GM19452 (cell line): ENCODE measurements at regions not wholly inside any gene's neighbourhood (a gene's known extent, or its start where the extent isn't known, plus 50 kb on each side); places are given as distances from the start of the nearest gene placed in this dataset.
"Not testable (repeated sequence)": the region's sequence is repeated elsewhere in the genome, so short reads cannot be mapped to it uniquely, and the experiment has no call there.

Source experiments
- ATAC-seq: cut with Tn5 transposase; IDR thresholded peaks from one replicate; pipeline ENCODE4 v1.9.1; 2021; ENCODE audit not compliant: unreplicated experiment

DNA sequence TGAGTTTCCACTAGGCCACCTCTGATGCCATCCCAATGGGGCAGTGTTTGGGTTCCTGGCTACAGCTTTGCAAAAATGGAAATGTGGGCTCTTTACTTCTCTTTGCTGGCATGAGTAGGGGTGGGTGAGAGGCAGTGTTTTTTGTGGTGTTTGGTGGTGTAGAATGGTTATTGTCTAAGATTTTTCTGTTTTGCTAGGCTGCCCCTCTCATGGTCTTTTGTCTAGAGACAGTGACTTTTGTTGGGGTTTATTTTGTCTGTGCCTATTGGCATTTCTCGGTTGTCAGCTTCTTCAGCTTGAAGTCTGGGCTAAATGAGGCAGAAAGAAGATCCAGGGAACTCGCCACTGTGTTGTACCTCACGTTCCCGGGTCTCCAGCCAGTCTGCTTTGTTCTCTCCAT lies 112.1 kb downstream of the CENPF start:
- ATAC-seq, result no peak

DNA sequence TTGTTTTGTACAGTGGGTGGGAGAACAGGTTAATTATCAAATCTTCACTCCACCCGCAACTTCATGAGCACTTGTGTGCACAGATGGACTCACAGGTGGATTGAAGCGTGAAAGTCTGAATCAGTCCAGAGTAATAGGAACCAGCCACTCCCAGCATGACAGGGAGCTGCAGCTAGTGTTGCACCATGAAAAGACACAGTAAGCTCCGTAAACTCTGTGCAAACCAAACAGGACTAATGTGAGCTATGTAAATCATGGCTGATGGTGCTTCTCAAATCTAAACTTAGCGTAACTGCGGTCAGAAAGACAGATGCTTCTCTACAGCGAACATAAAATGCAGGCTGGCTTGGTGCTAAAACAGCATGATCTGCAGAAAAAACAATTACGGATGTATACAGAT lies 114.4 kb downstream of the CENPF start:
- ATAC-seq, result no peak

DNA sequence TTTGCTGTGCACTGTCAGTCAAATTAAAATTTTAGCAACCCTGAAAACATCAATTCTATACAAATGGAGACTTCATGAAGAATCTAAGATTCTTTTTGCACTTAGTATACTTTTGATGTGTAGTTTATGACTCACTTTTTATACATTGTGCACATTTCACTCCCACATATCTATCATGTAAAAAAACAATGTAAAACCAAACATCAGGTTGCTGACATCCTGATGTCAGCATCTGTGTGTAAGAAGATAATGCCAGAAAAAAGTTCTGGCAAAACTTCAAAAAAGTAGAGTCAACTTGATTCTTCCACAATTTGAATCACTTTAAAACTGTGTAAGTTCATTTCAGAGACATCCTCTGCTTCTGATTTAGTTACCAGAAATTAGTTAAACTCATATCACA lies 115.7 kb downstream of the CENPF start:
- no peak for ATAC-seq

DNA sequence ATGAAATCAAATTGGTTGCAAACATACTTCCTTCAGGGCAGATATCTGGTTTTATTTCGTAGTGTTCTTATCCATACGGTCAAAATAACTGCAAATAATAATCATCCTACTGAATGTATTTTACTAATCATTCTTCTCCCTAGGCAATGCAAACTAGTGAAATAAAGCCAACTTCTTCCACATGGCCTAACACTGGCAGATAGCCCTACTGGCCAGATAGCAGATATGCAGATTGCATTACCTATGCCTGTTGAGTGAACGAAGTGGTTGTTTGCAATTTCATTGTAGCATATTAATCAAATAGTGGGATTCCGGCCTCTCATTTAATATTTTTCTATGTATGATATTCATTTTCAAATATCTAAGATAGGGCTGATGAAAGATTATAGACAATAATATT lies 116.2 kb downstream of the CENPF start:
- ATAC-seq, result no peak

DNA sequence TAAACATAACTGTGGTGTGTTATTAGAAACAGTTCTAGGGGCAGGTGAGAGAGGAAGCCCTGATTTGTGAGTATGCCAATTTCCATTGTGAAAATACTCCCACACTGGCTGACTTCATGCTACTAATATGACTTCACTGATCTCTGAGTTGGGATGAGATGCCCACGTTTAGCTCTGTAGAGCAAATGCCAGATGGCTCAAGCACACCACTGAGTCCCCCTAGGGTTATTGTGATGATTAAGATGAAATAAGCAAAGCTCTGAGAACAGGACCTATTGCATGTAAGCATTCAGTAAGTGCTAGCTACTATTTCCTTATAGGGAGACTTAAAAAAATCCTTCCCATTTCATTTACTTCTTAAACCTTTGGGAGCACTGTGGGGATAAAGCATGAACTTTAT lies 117.6 kb downstream of the CENPF start:
- no peak for ATAC-seq

DNA sequence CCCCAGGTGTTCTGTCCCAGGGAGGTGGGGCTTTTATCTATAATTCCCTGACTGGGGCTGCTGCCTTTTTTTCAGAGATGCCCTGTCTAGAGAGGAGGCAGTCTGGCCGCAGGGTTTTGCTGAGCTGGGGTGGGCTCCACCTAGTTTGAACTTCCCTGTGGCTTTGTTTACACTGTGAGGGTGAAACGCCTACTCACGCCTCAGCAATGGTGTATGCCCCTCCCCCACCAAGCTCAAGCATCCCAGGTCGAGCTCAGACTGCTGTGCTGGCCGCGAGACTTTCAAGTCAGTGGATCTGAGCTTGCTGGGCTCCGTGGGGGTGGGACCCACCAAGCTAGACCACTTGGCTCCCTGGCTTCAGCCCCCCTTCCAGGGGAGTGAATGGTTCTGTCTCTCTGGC lies 124.3 kb downstream of the CENPF start:
- ATAC-seq, result no peak

DNA sequence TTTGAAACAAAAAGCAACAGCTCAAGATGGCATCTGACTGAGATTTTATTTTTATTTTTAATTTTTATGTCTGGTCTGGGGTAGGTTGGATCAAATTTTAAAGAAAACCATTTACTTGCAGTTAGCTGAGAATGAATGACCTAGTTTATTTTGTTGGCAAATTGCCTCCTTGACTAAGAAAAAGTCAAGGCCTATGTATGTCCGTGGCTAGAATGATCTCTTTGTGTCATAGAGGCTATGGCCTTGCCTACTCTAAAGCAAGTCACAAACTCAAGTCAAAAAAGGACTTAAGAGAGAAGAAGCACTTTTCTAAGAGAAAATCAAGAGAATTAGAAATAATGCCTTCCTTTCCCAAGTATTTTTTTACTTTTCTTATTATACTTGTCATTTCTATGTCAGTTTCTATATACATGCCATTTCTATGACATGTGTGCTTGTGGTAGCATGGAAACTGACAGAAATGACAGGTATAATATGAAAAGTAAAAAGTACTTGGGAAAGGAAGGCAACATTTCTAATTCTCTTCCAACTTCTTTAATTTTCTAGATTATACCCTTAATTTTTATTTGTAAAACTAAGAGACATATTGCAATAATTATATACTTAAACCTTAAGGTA lies 136.7 kb downstream of the CENPF start:
- no peak for ATAC-seq

DNA sequence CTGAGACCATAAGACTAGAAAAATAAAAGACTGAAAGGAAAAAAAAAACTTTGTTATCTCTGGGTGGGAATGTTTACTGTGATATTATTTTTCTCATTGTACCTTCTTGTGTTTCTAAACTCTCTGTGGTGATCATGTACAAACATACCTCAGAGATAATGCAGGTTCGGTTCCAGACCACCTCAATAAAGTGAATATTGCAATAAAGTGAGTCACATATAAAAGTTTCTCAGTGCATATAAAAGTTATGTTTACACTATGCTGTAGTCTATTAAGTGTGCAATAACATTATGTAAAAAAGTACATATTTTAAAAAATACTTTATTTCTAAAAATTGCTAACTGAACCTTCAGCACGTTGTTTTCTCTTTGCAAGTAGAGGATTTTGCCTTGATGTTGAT lies 137.5 kb downstream of the CENPF start:
- ATAC-seq, result no peak

DNA sequence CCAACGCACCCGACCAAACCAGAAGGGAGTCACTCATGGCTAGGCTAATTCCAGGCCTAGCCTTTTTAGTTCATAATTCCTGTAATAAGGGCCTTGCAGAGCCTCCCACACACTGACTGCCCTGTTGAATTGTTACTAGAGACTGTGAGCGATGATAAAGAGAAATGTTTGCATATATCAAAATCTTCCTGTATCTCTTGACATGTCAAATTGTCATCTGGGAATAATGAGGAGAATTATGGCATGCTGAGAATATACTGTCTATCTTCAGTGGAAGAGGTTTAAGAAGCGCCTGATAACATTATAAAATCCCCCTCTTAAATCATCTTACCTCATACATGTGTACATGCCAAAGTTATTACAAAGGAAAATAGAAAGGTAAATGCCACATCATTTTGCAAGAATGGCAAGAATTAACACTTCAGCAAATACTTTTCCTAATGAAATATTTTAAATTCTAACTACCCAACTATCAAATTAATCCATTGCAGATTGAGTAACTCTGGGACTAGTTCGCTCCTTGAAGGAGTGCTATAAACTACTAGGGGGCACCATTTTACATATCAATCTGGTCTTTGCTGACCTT lies 144.1 kb downstream of the CENPF start:
- ATAC-seq, result no peak

DNA sequence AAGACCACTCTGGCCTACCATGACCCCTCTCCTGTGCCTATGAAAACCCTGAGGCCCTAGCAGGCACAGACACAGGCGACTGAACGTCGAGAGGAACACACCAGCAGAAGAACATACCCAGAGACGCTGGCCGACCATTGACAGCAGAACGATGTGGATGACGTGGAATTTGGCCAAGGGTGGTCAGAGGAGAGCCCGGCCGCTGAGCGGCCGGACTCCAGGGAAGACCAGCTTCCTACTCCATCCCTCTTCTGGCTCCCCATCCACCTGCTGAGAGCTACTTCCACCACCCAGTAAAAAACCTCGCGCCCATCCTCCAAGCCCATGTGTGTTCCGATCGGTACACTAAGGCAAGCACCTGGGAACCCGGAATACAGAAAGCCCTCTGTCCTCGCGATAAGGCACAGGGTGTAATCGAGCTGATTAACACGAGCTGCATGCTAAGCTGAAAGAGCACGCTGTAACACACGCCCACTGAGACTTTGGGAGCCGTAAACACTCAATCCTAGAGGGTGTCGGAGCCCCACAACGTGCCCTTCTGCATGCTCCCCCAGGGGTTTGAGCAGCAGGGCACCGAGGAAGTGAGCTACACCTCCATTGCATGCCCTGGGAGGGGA lies 150.3 kb downstream of the CENPF start:
- ATAC-seq, result no peak

DNA sequence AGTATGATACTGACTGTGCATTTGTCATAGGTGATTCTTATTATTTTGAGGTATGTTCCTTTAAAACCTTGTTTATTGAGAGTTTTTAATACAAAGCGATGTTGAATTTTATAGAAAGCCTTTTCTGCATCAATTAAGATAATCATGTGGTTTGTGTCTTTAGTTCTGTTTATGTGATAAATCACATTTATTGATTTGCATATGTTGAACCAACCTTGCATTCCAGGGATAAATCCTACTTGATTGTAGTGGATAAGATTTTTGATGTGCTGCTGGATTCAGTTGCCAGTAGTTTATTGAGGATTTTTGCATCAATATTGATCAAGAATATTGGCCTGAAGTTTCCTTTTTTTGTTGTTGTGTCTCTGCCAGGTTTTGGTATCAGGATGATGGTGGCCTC lies 158.0 kb downstream of the CENPF start:
- no peak for ATAC-seq

DNA sequence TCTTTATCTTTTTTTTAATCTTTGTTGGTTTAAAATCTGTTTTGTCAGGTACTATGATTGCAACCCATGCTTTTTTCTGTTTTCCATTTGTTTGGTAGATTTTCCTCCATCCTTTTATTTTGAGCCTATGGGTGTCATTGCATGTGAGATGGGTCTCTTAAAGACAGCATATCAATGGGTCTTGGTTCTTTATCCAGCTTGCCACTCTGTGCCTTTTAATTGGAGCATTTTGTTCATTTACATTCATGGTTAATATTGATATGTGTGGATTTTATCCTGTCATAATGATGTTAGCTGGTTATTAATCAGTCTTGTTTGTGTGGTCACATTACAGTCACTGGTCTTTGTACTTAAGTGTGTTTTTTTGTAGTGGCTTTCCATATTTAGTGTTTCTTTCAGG lies 159.9 kb downstream of the CENPF start:
- ATAC-seq, result no peak

DNA sequence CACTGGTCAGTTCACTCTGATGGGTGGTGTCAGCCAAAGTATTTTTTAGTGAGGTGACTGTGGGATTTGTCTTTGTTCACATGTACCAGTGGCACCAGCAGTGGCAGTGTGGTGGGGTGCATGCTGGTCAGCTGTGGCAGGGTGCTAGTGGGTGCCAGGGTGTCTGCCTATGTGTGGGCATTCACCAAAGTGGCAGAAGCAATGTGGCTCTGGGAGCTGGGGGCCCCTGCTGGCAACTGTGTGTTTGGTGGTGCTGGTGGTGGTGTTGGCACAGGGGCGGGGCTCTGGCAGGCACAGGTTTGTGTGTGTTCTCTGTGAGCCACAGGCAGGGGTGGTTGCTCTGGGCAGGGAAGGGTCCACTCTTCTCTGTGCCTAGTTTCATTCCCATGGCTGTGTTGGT lies 161.5 kb downstream of the CENPF start:
- no peak for ATAC-seq

DNA sequence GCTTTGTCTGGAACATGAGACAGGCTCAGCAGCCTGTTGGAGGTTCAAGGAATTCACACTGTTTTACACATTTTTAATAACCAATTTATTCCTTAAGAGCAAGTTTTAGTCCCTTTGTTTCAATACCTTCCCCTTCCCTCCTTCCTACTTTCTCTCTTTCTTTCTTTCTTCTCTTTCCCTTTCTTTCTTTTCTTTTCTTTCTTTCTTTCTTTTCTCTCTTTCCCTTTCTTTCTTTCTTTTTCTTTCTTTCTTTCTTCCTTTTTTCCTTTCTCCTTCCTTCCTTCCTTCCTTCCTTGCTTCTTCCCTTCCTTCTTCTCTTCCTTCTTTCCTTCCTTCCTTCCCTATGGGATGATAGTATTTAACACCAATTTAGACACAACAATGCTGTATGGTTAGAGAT lies 164.2 kb downstream of the CENPF start:
- no peak for ATAC-seq

DNA sequence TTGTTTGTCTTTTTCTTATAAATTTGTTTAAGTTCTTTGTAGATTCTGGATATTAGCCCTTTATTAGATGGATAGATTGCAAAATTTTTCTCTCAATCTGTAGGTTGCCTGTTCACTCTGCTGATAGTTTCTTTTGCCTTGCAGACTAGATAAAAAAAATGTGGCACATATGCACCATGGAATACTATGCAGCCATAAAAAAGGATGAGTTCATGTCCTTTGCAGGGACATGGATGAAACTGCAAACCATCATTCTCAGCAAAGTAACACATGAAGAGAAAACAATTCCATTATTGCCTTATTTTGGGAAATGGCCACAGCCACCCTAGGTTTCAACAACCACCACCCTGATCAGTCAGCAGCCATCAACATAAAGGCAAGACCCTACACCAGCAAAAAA lies 166.7 kb downstream of the CENPF start:
- not testable (repeated sequence) for ATAC-seq

DNA sequence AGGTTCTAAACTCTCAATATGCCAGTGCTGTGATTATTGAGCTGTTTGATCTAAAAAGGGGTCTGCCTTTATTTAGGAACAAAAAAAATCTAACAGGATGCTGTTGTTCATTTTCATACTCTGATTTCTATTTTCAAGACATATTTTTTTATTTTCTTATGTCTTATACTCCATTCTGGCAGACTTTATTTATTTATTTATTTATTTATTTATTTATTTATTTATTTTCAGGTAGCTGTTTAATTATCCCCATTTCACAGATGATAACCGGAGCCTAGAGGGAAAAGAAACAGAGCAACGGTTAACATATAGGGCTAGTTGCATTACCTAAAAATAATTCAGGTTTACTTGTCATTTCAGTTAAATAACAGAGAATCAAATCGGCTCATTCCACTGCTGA lies 174.4 kb downstream of the CENPF start:
- ATAC-seq, result no peak

DNA sequence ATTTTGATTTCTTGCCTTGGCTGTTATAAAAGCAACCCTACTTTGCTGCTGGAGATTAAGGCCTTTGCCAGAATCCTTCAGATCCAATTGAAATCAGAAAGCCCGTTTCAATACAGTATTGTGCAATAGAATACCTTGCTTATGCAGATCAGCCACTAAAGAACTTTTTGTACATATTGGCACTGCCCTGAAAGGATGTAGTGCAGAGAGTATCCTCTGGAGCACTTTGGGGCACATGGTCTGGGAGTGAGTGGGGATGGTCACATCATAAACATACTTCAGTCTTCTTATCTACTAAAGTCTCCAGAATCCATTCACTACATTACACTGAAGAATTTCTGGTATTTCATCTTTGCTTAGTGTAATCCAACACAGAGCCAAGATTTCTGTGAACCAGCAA lies 189.0 kb downstream of the CENPF start:
- ATAC-seq, result no peak

DNA sequence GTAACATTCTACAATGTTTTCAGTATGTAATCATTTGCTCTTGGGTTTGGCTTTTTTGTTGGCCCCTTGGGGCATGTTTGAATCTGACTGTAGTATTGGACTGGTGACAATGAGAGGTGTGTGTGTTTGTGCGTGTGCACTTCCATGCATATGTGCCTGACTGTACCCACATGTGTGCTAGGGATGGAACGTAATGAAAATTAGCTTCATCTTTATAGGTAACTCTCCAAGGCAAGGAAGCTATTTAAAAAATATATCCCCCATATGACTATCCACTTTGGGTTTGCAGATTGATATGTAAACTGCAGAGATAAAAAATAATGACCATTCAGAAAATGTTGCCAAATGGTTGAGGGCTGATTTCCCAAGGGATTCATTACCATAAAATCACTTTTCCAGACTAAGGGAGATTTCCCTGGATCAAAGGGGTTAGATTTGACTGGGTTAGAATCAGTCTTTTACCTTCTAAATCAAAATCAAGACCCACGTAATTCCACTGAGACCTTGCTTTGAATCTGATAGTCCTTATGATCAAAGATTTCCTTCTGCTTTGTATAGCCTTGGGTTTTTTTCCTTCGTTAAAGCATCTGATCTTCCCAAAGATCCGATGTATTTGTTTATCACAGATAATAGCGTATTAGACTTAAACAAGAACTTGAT lies 189.7 kb downstream of the CENPF start:
- ATAC-seq, result no peak

DNA sequence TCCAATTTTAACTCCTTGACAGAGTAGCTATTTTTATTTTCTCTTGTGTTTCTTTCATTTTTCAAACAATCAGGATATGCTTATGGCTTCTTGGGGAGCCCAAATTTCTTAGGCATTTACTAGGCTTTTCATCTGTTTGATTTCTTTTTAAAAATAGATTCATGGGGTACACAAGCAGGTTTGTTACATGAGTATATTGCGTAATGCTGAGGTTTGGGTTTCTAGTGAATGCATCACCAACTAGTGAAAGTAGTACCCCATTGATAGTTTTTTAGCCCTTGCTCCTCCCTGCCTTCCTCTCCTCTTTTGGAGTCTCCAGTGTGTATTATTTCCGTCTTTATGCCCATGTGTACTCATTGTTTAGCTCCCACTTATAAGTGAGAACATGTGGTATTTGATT lies 190.7 kb downstream of the CENPF start:
- ATAC-seq, result no peak

DNA sequence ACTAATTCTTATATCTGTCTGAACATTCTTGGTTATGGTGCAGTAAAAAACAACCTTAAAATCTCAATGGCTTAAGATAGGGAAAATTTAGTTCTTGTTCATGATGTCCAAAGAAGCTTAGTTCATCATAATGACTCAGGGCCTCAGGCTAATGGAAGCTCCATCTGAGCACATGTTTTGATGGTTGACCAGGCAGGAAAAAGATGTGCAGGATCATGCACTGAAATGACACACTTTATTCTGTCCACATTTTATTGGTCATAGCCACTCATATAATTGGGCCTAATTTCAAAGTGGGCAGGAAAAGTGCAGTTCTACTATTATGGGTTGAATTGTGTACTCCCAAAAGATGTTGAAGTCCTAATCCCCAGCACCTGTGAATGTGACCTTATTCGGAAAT lies 198.2 kb downstream of the CENPF start:
- no peak for ATAC-seq

DNA sequence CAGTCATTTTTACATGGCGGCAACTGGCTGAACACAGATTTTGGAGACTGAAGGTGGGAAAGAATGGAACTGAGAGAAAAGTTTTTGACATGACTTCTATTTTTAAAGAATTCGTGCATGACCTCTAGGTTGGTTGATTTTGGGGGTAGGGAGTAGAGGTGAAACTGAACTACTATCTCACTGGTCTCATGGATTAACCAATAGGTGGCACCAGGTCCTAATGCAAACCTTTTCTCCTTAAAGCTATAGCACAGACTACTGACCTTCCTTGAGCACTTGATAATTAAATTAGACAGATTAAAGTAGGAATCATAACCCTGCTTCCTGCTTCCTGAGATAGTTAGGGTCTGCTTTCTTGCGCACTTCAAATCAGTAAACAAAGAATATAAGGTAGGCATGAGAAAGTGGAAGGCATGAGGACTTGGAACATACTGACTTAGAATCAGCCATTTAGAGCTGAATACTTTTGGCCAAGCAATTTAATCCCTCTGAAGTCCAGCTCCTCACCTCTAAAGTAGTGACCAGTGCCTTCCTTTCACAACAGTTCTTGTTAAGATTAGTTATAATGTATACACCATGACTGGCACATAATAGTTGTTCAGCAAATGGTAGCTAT lies 206.0 kb downstream of the CENPF start:
- ATAC-seq, result no peak

DNA sequence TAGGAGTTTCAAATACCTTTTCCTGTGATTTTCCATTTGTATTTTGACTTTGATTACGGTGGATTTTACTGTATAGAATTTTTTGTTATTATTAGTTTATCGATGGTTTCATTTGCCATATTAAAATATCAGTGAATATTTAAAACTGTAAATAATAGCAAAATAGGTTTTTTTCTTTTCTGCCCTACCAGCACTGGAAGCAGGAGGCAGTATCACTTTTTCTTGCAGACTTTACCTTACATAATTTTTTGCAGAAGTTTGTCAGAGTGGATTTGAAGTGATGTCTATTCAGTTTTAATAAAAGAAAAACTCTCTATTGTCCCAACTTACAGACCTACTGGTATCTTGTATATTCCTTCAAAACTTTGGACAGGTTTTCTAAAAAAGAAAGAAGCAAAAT lies 213.6 kb downstream of the CENPF start:
- no peak for ATAC-seq
